ENCODE measurements at regions not wholly inside any gene's neighbourhood (a gene's known extent, or its start where the extent isn't known, plus 50 kb on each side); places are given as distances from the start of the nearest gene placed in this dataset.

- no peak overlapping the region for H3K4me3 Mint-ChIP-seq
- Histone ChIP-seq H3K36me3 (ENCODE audit: control insufficient read depth, insufficient read depth, low read length) (no peaks in the 10 kb centered on the region), H3K4me1 (ENCODE audit: control insufficient read depth, insufficient read depth, low read length, poor library complexity, severe bottlenecking) (no peaks in the 10 kb centered on the region), H3K9me3 (ENCODE audit: control insufficient read depth in 2 of 2, low read length in 2 of 2) (no peaks in the 10 kb centered on the region), H3K27ac (ENCODE audit: insufficient read depth, low read length, poor library complexity, severe bottlenecking) (no peak overlapping the region), H3K27me3 (ENCODE audit: control insufficient read depth, insufficient read depth, low read length) (no peaks in the 10 kb centered on the region), H3K4me3 (ENCODE audit: low read depth, low read length) (no peak overlapping the region)
- H3K36me3 Mint-ChIP-seq, result no peaks in the 10 kb centered on the region
- no peak overlapping the region for H3K27ac Mint-ChIP-seq
- no peaks in the 10 kb centered on the region for H3K4me1 Mint-ChIP-seq
- H3K9me3 Mint-ChIP-seq, result peaks cover 0 to 3% (median 2%) of the 10 kb centered on the region in 7 donors
- no peak for ATAC-seq (ENCODE audit: low read depth in 2 of 2)
- no peak for DNase-seq
- no peaks in the 10 kb centered on the region for H3K27me3 Mint-ChIP-seq
These were observed 779.6 kb downstream of the MAFB start for GRCh38 chr20:39909447-39909846.

DNA sequence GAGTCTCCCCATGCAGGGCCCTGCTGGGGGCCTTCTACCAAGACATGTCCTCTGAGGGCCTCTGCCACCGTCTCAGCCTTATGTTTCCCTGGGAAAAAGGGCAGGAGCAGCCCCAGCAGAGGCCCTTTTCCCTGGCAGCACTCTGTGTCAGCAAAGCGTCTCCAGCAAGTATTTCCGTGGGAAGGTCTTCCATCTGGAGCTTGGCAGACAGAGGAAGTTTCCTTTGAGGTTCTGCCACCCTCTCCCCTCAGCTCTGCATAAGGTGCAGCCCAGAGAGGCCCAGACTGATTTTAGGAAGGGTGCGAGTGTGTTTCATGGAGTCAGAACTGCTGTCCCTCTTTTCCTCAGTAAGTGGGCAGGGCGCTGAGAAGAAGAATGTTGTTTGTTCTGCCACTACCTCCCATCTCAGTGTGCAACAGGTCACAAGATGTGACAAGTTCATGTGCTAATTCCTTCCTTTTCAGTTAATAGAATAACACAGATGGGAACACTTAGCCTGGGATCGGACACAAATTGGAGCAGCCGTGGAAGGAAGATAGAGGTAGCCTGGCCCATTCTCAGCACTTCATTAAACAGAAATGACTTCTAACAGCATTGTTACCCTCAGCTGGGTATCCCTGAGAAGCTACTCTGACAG is 784.4 kb downstream of the MAFB start:
- DNase-seq, result no peak
- Mint-ChIP-seq H3K27ac (peak overlapping the region in 1 of 3 donors; percentile 83), H3K4me1 (no peaks in the 10 kb centered on the region), H3K27me3 (no peaks in the 10 kb centered on the region), H3K36me3 (no peaks in the 10 kb centered on the region), H3K4me3 (no peak overlapping the region), H3K9me3 (peaks cover 0 to 5% (median 2%) of the 10 kb centered on the region in 7 donors)
- H3K4me1 ChIP-seq (ENCODE audit: control insufficient read depth, insufficient read depth, low read length, poor library complexity, severe bottlenecking), result no peaks in the 10 kb centered on the region
- no peaks in the 10 kb centered on the region for H3K9me3 ChIP-seq (ENCODE audit: control insufficient read depth in 2 of 2, low read length in 2 of 2)
- no peak overlapping the region for H3K4me3 ChIP-seq (ENCODE audit: low read depth, low read length)
- ATAC-seq (ENCODE audit: low read depth in 2 of 2), result no peak
- no peaks in the 10 kb centered on the region for H3K36me3 ChIP-seq (ENCODE audit: control insufficient read depth, insufficient read depth, low read length)
- H3K27me3 ChIP-seq (ENCODE audit: control insufficient read depth, insufficient read depth, low read length), result no peaks in the 10 kb centered on the region
- H3K27ac ChIP-seq (ENCODE audit: insufficient read depth, low read length, poor library complexity, severe bottlenecking), result no peak overlapping the region

DNA sequence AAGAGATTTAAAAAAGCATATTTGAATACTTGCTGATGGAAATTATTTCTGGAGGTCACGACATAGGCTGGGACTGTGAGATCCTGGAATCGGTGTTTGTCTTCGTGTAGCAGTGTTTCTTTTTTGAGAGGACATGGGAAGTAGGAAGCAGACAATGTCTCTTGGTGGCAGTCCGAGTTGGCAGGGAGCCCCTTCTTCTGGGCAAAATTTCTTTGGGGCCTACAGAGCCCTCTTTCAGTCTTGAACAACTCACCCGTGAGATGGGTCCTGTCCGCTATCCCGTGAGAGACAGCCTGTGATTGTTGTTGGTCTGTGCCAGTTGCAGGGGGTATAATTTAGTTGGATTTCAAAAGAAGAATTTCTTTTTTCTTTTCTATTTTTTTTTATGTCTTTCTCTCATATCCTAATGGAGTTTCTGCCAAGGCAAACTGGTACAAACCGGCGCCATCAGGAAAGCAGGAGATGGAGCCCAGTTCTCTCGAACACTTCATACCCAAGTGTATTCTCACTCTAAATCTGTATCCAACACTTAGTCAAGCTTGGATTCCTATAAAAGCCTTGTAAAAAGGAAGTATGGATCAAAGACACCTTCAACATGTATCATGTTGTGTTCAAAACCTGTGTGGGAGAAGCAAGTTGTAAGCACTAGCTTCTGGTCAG is 785.1 kb downstream of the MAFB start:
- no peak overlapping the region for H3K27ac ChIP-seq (ENCODE audit: insufficient read depth, low read length, poor library complexity, severe bottlenecking)
- Mint-ChIP-seq H3K27ac (no peak overlapping the region), H3K27me3 (no peaks in the 10 kb centered on the region), H3K9me3 (peaks cover 0 to 5% (median 0%) of the 10 kb centered on the region in 7 donors), H3K36me3 (no peaks in the 10 kb centered on the region), H3K4me1 (no peaks in the 10 kb centered on the region), H3K4me3 (no peak overlapping the region)
- H3K27me3 ChIP-seq (ENCODE audit: control insufficient read depth, insufficient read depth, low read length), result no peaks in the 10 kb centered on the region
- no peak overlapping the region for H3K4me3 ChIP-seq (ENCODE audit: low read depth, low read length)
- no peaks in the 10 kb centered on the region for H3K9me3 ChIP-seq (ENCODE audit: control insufficient read depth in 2 of 2, low read length in 2 of 2)
- no peak for DNase-seq
- ATAC-seq (ENCODE audit: low read depth in 2 of 2), result no peak
- no peaks in the 10 kb centered on the region for H3K4me1 ChIP-seq (ENCODE audit: control insufficient read depth, insufficient read depth, low read length, poor library complexity, severe bottlenecking)
- no peaks in the 10 kb centered on the region for H3K36me3 ChIP-seq (ENCODE audit: control insufficient read depth, insufficient read depth, low read length)

DNA sequence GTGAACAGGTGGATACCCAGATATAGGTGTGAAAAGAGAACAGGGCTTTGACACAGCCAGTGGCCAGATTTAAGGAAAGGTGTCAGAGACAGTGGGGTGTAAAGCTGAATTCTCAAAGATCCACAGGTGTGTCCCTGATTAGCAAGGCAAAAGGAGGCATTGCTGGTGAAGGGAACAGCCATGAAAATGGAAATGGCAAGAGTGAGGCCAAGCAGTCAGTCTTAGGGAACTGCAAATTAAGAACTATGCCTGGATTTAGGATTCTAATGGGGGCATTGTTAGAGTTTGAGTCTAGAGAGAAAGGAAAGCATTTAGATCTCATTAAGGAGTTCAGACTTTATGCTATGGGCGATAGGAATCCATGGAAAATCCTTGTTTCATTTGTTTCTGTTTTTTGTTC is 789.2 kb downstream of the MAFB start:
- Histone ChIP-seq H3K36me3 (ENCODE audit: control insufficient read depth, insufficient read depth, low read length) (no peaks in the 10 kb centered on the region), H3K4me1 (ENCODE audit: control insufficient read depth, insufficient read depth, low read length, poor library complexity, severe bottlenecking) (no peaks in the 10 kb centered on the region), H3K27ac (ENCODE audit: insufficient read depth, low read length, poor library complexity, severe bottlenecking) (no peak overlapping the region), H3K4me3 (ENCODE audit: low read depth, low read length) (no peak overlapping the region), H3K27me3 (ENCODE audit: control insufficient read depth, insufficient read depth, low read length) (no peaks in the 10 kb centered on the region), H3K9me3 (ENCODE audit: control insufficient read depth in 2 of 2, low read length in 2 of 2) (no peaks in the 10 kb centered on the region)
- Mint-ChIP-seq H3K9me3 (peaks cover 0 to 7% (median 2%) of the 10 kb centered on the region in 7 donors), H3K4me1 (no peaks in the 10 kb centered on the region), H3K27me3 (no peaks in the 10 kb centered on the region), H3K27ac (no peak overlapping the region), H3K36me3 (no peaks in the 10 kb centered on the region), H3K4me3 (no peak overlapping the region)
- no peak for ATAC-seq (ENCODE audit: low read depth in 2 of 2)
- DNase-seq, result no peak

- no peaks in the 10 kb centered on the region for H3K4me1 Mint-ChIP-seq
- peak overlapping the region in 1 of 4 donors; percentile 38 for H3K4me3 Mint-ChIP-seq
- Histone ChIP-seq H3K4me3 (ENCODE audit: low read depth, low read length) (no peak overlapping the region), H3K9me3 (ENCODE audit: control insufficient read depth in 2 of 2, low read length in 2 of 2) (no peaks in the 10 kb centered on the region), H3K36me3 (ENCODE audit: control insufficient read depth, insufficient read depth, low read length) (no peaks in the 10 kb centered on the region), H3K27me3 (ENCODE audit: control insufficient read depth, insufficient read depth, low read length) (no peaks in the 10 kb centered on the region), H3K4me1 (ENCODE audit: control insufficient read depth, insufficient read depth, low read length, poor library complexity, severe bottlenecking) (no peaks in the 10 kb centered on the region), H3K27ac (ENCODE audit: insufficient read depth, low read length, poor library complexity, severe bottlenecking) (no peak overlapping the region)
- peaks cover 0 to 7% (median 2%) of the 10 kb centered on the region in 7 donors for H3K9me3 Mint-ChIP-seq
- no peaks in the 10 kb centered on the region for H3K27me3 Mint-ChIP-seq
- no peak overlapping the region for H3K27ac Mint-ChIP-seq
- no peaks in the 10 kb centered on the region for H3K36me3 Mint-ChIP-seq
- ATAC-seq (ENCODE audit: low read depth in 2 of 2) (no peak), DNase-seq (no peak)
These were observed 790.6 kb downstream of the MAFB start for GRCh38 chr20:39898467-39898852.

DNA sequence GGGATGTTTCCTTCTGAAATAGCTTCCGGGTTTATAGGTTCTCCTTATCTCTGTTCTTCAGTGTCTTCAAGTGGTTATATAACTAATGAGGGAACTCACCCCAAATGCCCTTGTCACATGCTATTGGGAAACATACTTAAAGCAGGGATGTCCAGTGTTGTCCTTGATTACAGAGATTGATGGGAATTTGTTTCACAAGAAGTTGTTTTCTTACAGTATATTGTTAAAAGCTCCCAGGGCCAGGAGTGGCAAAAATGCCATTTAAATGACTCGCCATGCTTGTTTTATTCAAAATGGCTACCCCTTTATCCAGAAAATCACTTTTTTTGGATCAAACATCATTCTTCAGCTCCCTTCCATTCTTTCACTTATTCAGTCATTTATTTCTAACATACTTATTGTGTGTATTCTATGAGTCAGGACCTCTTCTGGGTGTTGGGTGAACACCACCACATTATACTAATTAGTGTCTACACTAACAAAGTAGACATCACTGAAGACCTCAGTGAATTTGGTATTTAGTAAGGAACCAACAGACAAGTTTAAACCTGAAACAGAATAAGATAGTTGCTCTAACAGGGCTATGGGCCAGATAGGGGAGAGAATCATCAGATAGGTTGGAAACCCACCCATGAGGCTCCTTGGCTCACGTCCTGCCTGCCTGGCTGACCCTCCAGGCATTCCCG is 791.1 kb downstream of the MAFB start:
- no peak overlapping the region for H3K4me3 ChIP-seq (ENCODE audit: low read depth, low read length)
- DNase-seq (no peak), ATAC-seq (ENCODE audit: low read depth in 2 of 2) (no peak)
- no peaks in the 10 kb centered on the region for H3K9me3 ChIP-seq (ENCODE audit: control insufficient read depth in 2 of 2, low read length in 2 of 2)
- H3K27me3 ChIP-seq (ENCODE audit: control insufficient read depth, insufficient read depth, low read length), result no peaks in the 10 kb centered on the region
- no peaks in the 10 kb centered on the region for H3K27me3 Mint-ChIP-seq
- no peaks in the 10 kb centered on the region for H3K4me1 ChIP-seq (ENCODE audit: control insufficient read depth, insufficient read depth, low read length, poor library complexity, severe bottlenecking)
- no peaks in the 10 kb centered on the region for H3K4me1 Mint-ChIP-seq
- H3K36me3 Mint-ChIP-seq, result no peaks in the 10 kb centered on the region
- peaks cover 0 to 7% (median 2%) of the 10 kb centered on the region in 7 donors for H3K9me3 Mint-ChIP-seq
- H3K27ac ChIP-seq (ENCODE audit: insufficient read depth, low read length, poor library complexity, severe bottlenecking), result no peak overlapping the region
- H3K4me3 Mint-ChIP-seq, result no peak overlapping the region
- no peak overlapping the region for H3K27ac Mint-ChIP-seq
- H3K36me3 ChIP-seq (ENCODE audit: control insufficient read depth, insufficient read depth, low read length), result no peaks in the 10 kb centered on the region

DNA sequence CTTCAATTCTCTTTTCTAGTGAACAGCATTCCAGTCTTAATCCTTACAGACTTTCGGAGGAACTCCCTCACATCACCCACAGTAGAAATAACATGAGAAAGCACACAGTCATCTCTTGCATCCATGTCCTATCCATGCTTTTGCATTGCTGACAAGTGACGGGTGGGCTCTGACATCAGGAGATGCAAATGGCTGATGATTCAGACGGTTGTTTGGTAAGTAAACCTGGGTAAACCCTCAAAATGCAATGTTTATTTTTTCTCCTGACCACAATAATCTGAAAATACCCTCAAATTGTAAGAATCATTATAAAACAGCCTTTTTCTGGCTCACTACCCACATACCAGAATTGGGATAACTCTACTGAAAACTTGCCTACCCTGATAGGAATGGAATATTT is 792.0 kb downstream of the MAFB start:
- Histone ChIP-seq H3K36me3 (ENCODE audit: control insufficient read depth, insufficient read depth, low read length) (no peaks in the 10 kb centered on the region), H3K9me3 (ENCODE audit: control insufficient read depth in 2 of 2, low read length in 2 of 2) (no peaks in the 10 kb centered on the region), H3K4me3 (ENCODE audit: low read depth, low read length) (no peak overlapping the region), H3K4me1 (ENCODE audit: control insufficient read depth, insufficient read depth, low read length, poor library complexity, severe bottlenecking) (no peaks in the 10 kb centered on the region), H3K27ac (ENCODE audit: insufficient read depth, low read length, poor library complexity, severe bottlenecking) (no peak overlapping the region), H3K27me3 (ENCODE audit: control insufficient read depth, insufficient read depth, low read length) (no peaks in the 10 kb centered on the region)
- Mint-ChIP-seq H3K36me3 (no peaks in the 10 kb centered on the region), H3K4me3 (no peak overlapping the region), H3K9me3 (peaks cover 0 to 10% (median 2%) of the 10 kb centered on the region in 7 donors), H3K27ac (no peak overlapping the region), H3K4me1 (no peaks in the 10 kb centered on the region), H3K27me3 (no peaks in the 10 kb centered on the region)
- ATAC-seq (ENCODE audit: low read depth in 2 of 2) (no peak), DNase-seq (no peak)

Data from CD4-positive, CD25-positive, alpha-beta regulatory T cell (primary cell).